ENCODE measurements at regions not wholly inside any gene's neighbourhood (a gene's known extent, or its start where the extent isn't known, plus 50 kb on each side); places are given as distances from the start of the nearest gene placed in this dataset.

DNA sequence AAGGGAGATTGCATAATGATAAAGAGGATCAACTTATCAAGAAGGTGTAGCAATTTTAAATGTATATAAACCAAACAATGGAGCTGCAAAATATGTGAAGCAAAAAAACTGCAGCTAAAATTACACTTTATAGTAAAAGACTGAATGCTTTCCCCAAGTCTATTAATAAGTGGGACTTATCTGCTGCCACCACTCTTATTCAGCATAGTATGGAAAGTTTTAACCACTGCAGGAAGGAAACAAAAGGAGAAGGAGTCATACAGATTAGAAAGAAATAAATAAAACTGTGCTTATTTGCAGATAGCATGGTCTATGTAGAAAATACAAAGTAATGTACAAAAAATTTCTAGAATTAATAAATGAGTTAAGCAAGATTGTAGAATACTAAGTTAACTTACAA is 94.1 kb upstream of the GK2 start:
- no peak overlapping the region for H3K4me2 ChIP-seq (ENCODE audit: insufficient read depth, low read length)
- dilution Hi-C loops (cut with MboI; ENCODE audit: extremely low pct_ligation_motif_present, low sequenced_read_pairs), result no loop called here
- H4K20me1 ChIP-seq (replicated peaks; ENCODE audit: control insufficient read depth, extremely low read depth, insufficient read depth, low read length), result no peaks in the 10 kb centered on the region
- H3K27ac ChIP-seq (ENCODE audit: insufficient read depth, low read depth, low read length), result no peak overlapping the region
- H3K9ac ChIP-seq (replicated peaks; ENCODE audit: extremely low read depth, insufficient read depth, low read length), result no peak overlapping the region
- ChIA-PET CTCF (no interaction called here), POLR2A (no interaction called here)
- no peak overlapping the region for H2AFZ ChIP-seq (ENCODE audit: low read depth, low read length)
- no peaks in the 10 kb centered on the region for H3K9me1 ChIP-seq (replicated peaks; ENCODE audit: control insufficient read depth, extremely low read depth, insufficient read depth, low read length)
- H3K27me3 ChIP-seq (ENCODE audit: control insufficient read depth in 2 of 2, insufficient read depth in 2 of 2, low read length in 2 of 2), result no peaks in the 10 kb centered on the region
- TF ChIP-seq, protein P1, sequence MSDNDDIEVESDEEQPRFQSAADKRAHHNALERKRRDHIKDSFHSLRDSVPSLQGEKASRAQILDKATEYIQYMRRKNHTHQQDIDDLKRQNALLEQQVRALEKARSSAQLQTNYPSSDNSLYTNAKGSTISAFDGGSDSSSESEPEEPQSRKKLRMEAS (IDR thresholded peaks at IDR 0.05; ENCODE audit: insufficient read depth, insufficient read length), result no peak
- TF ChIP-seq, protein P2, sequence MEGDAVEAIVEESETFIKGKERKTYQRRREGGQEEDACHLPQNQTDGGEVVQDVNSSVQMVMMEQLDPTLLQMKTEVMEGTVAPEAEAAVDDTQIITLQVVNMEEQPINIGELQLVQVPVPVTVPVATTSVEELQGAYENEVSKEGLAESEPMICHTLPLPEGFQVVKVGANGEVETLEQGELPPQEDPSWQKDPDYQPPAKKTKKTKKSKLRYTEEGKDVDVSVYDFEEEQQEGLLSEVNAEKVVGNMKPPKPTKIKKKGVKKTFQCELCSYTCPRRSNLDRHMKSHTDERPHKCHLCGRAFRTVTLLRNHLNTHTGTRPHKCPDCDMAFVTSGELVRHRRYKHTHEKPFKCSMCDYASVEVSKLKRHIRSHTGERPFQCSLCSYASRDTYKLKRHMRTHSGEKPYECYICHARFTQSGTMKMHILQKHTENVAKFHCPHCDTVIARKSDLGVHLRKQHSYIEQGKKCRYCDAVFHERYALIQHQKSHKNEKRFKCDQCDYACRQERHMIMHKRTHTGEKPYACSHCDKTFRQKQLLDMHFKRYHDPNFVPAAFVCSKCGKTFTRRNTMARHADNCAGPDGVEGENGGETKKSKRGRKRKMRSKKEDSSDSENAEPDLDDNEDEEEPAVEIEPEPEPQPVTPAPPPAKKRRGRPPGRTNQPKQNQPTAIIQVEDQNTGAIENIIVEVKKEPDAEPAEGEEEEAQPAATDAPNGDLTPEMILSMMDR (IDR thresholded peaks at IDR 0.05; ENCODE audit: extremely low read depth in 1 of 2, insufficient read depth in 1 of 2, low read depth in 1 of 2, low read length in 2 of 2), result no peak
- H3K4me3 ChIP-seq (replicated peaks in 1 of 3; ENCODE audit: insufficient read depth in 1 of 3, low read depth in 1 of 3, low read length in 3 of 3), result no peak overlapping the region
- no peaks in the 10 kb centered on the region for H3K4me1 ChIP-seq (ENCODE audit: control insufficient read depth, extremely low read depth, insufficient read depth, low read length)
- no peaks in the 10 kb centered on the region for H3K9me3 ChIP-seq (replicated peaks; ENCODE audit: control insufficient read depth, insufficient read depth, low read length)
- intact Hi-C loops (cut with micrococcal nuclease), result no loop called here
- H3K36me3 ChIP-seq (ENCODE audit: control insufficient read depth in 2 of 2, extremely low read depth in 1 of 2, insufficient read depth in 2 of 2, low read length in 2 of 2), result no peaks in the 10 kb centered on the region
- BruUV-seq (replicated peaks), result no TSS peak
- no peaks in the 10 kb centered on the region for H3K79me2 ChIP-seq (ENCODE audit: control insufficient read depth, insufficient read depth, low read length)
- no peak for DNase-seq (ENCODE audit: low read depth, low spot score)
- FAIRE-seq, result no peak

DNA sequence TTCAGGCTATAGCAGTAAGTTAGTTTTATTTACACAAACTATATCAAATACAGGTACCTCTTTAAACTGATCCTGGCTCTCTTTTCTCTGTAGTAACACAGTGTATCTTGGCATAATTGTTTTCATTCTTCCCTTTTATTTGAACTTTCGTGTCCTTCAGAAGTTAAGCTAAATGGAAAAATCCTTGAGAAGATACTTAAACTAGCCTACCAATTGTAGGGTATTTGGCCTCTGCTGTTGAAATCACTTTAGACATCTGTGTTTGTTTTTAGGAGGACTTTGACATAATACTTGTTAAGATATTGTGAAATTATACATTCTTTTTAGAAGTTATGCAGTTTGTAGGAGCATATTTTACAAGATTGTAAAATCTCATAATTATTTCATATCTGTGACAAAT is 90.3 kb upstream of the GK2 start:
- intact Hi-C loops (cut with micrococcal nuclease), result no loop called here
- FAIRE-seq (no peak), DNase-seq (ENCODE audit: low read depth, low spot score) (no peak)
- no peak for TF ChIP-seq JUN (IDR thresholded peaks at IDR 0.05; ENCODE audit: borderline replicate concordance, insufficient read depth, insufficient read length, low read depth)
- TF ChIP-seq POLR2AphosphoS5 (IDR thresholded peaks at IDR 0.05; ENCODE audit: insufficient read depth, low read depth, low read length), result no peak
- TF ChIP-seq FOS (IDR thresholded peaks at IDR 0.05; ENCODE audit: borderline replicate concordance, insufficient read depth, low read length), result no peak
- TF ChIP-seq, protein P1 (IDR thresholded peaks at IDR 0.05; ENCODE audit: insufficient read depth, insufficient read length), result no peak
- no peak for TF ChIP-seq MYC (IDR thresholded peaks at IDR 0.05; ENCODE audit: low read depth, low read length)
- no peak for TF ChIP-seq GATA2 (IDR thresholded peaks at IDR 0.05; ENCODE audit: insufficient read depth, insufficient read length, low read depth, low read length)
- no peak for TF ChIP-seq EZH2 (IDR thresholded peaks at IDR 0.05; ENCODE audit: borderline replicate concordance, low read depth, low read length, severe bottlenecking)
- TF ChIP-seq POLR2A (IDR thresholded peaks at IDR 0.05; ENCODE audit: low read depth, low read length), result no peak
- TF ChIP-seq, protein P2 (IDR thresholded peaks at IDR 0.05; ENCODE audit: extremely low read depth in 1 of 2, insufficient read depth in 1 of 2, low read depth in 1 of 2, low read length in 2 of 2), result no peak
- Histone ChIP-seq H3K9ac (replicated peaks; ENCODE audit: extremely low read depth, insufficient read depth, low read length) (no peak overlapping the region), H2AFZ (ENCODE audit: low read depth, low read length) (no peak overlapping the region), H3K27ac (ENCODE audit: insufficient read depth, low read depth, low read length) (no peak overlapping the region), H3K36me3 (ENCODE audit: control insufficient read depth in 2 of 2, extremely low read depth in 1 of 2, insufficient read depth in 2 of 2, low read length in 2 of 2) (no peaks in the 10 kb centered on the region), H3K4me3 (replicated peaks in 1 of 3; ENCODE audit: insufficient read depth in 1 of 3, low read depth in 1 of 3, low read length in 3 of 3) (no peak overlapping the region), H3K9me3 (replicated peaks; ENCODE audit: control insufficient read depth, insufficient read depth, low read length) (no peaks in the 10 kb centered on the region), H3K4me1 (ENCODE audit: control insufficient read depth, extremely low read depth, insufficient read depth, low read length) (no peaks in the 10 kb centered on the region), H3K9me1 (replicated peaks; ENCODE audit: control insufficient read depth, extremely low read depth, insufficient read depth, low read length) (no peaks in the 10 kb centered on the region), H3K79me2 (ENCODE audit: control insufficient read depth, insufficient read depth, low read length) (no peaks in the 10 kb centered on the region), H4K20me1 (replicated peaks; ENCODE audit: control insufficient read depth, extremely low read depth, insufficient read depth, low read length) (no peaks in the 10 kb centered on the region), H3K4me2 (ENCODE audit: insufficient read depth, low read length) (no peak overlapping the region), H3K27me3 (ENCODE audit: control insufficient read depth in 2 of 2, insufficient read depth in 2 of 2, low read length in 2 of 2) (no peaks in the 10 kb centered on the region)
- CTCF ChIA-PET, result interaction anchor here (1.1 kb wide), 1 partner anchor 8 kb away, joined by 3 read pairs; no protein-coding TSS in a partner anchor
- POLR2A ChIA-PET, result no interaction called here
- dilution Hi-C loops (cut with MboI; ENCODE audit: extremely low pct_ligation_motif_present, low sequenced_read_pairs), result no loop called here
- no TSS peak for BruUV-seq (replicated peaks)
